Endometrial microvascular endothelial cells (primary cell): ENCODE measurements at regions not wholly inside any gene's neighbourhood (a gene's known extent, or its start where the extent isn't known, plus 50 kb on each side); places are given as distances from the start of the nearest gene placed in this dataset.

Experiments used
- in situ Hi-C: cut with HindIII; loops from 2 replicates; pipeline ENCODE4 v1.10.0; 2017; ENCODE audit warnings: low sequenced_read_pairs, low pct_unique_long_range_greater_than_20kb; ENCODE audit errors: inconsistent ontology term

GRCh38 chr18:47730795-47731194 is 199.7 kb downstream of the SMAD2 start:
- in situ Hi-C loops = no loop called here

- in situ Hi-C loops = no loop called here
Observed at GRCh38 chr18:47729356-47729755, 201.1 kb downstream of the SMAD2 start.

GRCh38 chr18:47728921-47729320 is 201.5 kb downstream of the SMAD2 start:
- in situ Hi-C loops = no loop called here

GRCh38 chr18:47727409-47727808 is 203.1 kb downstream of the SMAD2 start:
- in situ Hi-C loops = no loop called here

GRCh38 chr18:47726550-47726949 is 203.9 kb downstream of the SMAD2 start:
- in situ Hi-C loops = no loop called here

GRCh38 chr18:47725656-47726055 is 204.8 kb downstream of the SMAD2 start:
- in situ Hi-C loops = no loop called here

GRCh38 chr18:47724186-47724975 is 206.1 kb downstream of the SMAD2 start:
- in situ Hi-C loops = loop anchor here (25.0 kb wide), 1 partner anchor 462 kb away; the partner anchor contains the start of gene SKOR2

GRCh38 chr18:47721876-47722275 is 208.6 kb downstream of the SMAD2 start:
- in situ Hi-C loops = loop anchor here (25.0 kb wide), 1 partner anchor 460 kb away; the partner anchor contains the start of gene SKOR2

GRCh38 chr18:47720741-47721140 is 209.7 kb downstream of the SMAD2 start:
- in situ Hi-C loops = loop anchor here (25.0 kb wide), 1 partner anchor 458 kb away; the partner anchor contains the start of gene SKOR2

- in situ Hi-C loops = loop anchor here (25.0 kb wide), 1 partner anchor 457 kb away; the partner anchor contains the start of gene SKOR2
Observed at GRCh38 chr18:47719096-47719780, 211.2 kb downstream of the SMAD2 start.

GRCh38 chr18:47718646-47719045 is 211.8 kb downstream of the SMAD2 start:
- in situ Hi-C loops = loop anchor here (25.0 kb wide), 1 partner anchor 456 kb away; the partner anchor contains the start of gene SKOR2

GRCh38 chr18:47717257-47717656 is 213.2 kb downstream of the SMAD2 start:
- in situ Hi-C loops = loop anchor here (25.0 kb wide), 1 partner anchor 455 kb away; the partner anchor contains the start of gene SKOR2

GRCh38 chr18:47716632-47717185 is 213.8 kb downstream of the SMAD2 start:
- in situ Hi-C loops = loop anchor here (25.0 kb wide), 1 partner anchor 454 kb away; the partner anchor contains the start of gene SKOR2

- in situ Hi-C loops = loop anchor here (25.0 kb wide), 1 partner anchor 448 kb away; the partner anchor contains the start of gene SKOR2
Observed at GRCh38 chr18:47710451-47710850, 220.0 kb downstream of the SMAD2 start.

GRCh38 chr18:47709556-47709955 is 220.9 kb downstream of the SMAD2 start:
- in situ Hi-C loops = loop anchor here (25.0 kb wide), 1 partner anchor 447 kb away; the partner anchor contains the start of gene SKOR2

- in situ Hi-C loops = loop anchor here (25.0 kb wide), 1 partner anchor 446 kb away; the partner anchor contains the start of gene SKOR2
Observed at GRCh38 chr18:47708206-47708605, 222.3 kb downstream of the SMAD2 start.

GRCh38 chr18:47701134-47701533 is 229.3 kb downstream of the SMAD2 start:
- in situ Hi-C loops = loop anchor here (25.0 kb wide), 1 partner anchor 439 kb away; the partner anchor contains the start of gene SKOR2

GRCh38 chr18:47696870-47697269 is 233.6 kb downstream of the SMAD2 start:
- in situ Hi-C loops = no loop called here

- in situ Hi-C loops = no loop called here
Observed at GRCh38 chr18:47691611-47692010, 238.8 kb downstream of the SMAD2 start.
